HepG2 (cell line): ENCODE measurements at regions not wholly inside any gene's neighbourhood (a gene's known extent, or its start where the extent isn't known, plus 50 kb on each side); places are given as distances from the start of the nearest gene placed in this dataset.

Source experiments
- CTCF ChIP-seq: sonication (generic); formaldehyde crosslinking; IDR thresholded peaks from 2 replicates; pipeline ENCODE4 v1.5.0; 2020; ENCODE audit warnings: mild to moderate bottlenecking, missing genetic modification reagents, moderate library complexity
- GMEB2 ChIP-seq: IDR thresholded peaks from 2 replicates; pipeline ENCODE4 v1.6.1; 2016; ENCODE audit warnings: missing biosample characterization, missing genetic modification reagents, low read depth

DNA sequence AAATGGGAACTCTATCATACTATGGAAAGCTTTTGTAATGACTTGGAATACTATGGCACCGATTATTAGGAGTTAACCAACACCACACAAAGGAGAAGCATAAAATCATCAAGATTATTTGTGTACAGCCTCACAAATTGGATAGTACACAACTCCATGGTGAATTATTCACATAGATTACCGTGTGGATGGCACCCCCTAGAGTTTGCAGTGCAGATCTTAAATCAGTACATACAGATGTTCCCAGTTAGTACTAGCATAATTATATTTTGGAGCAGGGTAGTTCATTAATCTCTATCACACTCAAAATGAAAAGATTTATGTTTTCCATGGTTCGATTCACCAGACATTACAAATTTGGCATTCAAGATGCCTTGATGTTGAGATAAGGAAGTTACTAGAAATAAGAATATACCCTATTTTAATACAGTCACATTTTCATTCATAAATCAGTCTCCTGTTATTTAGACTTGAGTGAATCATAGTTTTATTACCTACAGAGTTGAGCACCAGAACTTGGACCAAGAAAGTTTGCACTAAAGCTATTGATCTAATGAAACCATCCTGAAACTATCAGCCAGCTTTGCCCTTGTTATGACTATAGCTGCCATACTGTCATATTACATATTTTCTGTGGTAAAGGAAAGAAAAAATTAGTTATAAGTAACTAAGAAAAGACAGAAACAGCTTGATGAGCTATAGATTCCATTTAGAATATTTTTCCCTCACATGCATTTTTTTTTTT lies 531.8 kb downstream of the GLUD2 start:
- TF ChIP-seq CTCF (CRISPR knock-in tag) (peak; percentile 49), GMEB2 (CRISPR knock-in tag) (no peak)
